Stimulated activated naive CD4-positive, alpha-beta T cell (primary cell): ENCODE measurements at regions not wholly inside any gene's neighbourhood (a gene's known extent, or its start where the extent isn't known, plus 50 kb on each side); places are given as distances from the start of the nearest gene placed in this dataset.

Experiments
- DNase-seq, 6 experiments: peaks; one replicate each; lab custom pipeline; 2025; lab: John Stamatoyannopoulos, UW

DNA sequence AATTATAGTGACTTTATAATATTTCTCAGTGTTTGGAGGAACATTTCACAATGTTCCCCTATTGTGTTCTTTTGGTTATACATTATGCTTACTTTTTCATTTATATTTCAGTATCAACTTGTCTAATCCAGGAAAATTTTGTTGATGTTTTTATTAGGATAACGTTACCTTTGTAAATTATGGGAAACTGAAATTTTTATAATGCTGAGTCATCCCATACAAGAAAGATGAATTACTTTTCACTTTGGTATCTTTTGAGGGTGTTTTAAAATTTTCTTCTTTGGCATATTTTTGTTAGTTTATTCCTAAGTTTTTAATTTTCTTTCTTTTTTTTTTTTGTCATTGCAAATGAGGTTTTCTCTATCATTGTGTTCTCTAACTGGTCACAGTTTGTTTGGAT is 542.7 kb downstream of the SLC16A7 start:
- no peak for DNase-seq

GRCh38 chr12:60144395-60144794 is 548.6 kb downstream of the SLC16A7 start:
- DNase-seq, result no peak

DNA sequence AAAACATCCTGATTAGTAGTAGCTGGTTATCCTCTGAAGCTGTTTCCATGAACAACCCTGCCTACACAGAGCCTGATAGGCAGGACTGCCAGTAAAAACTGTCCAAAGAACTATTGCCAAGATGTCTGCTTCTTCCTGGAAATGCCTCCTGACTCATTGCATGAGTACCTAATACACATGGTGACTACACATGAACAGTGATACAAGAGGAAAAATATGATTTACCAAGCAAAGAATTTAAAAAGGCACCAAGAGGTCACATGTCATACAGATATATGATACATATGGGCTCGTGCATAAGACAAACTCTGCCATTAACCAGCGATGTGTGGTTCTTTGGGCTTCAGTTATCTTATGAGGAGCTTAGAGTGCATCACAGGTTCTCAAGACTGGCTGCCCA is 552.3 kb downstream of the SLC16A7 start:
- DNase-seq, result no peak

GRCh38 chr12:60148831-60149230 is 553.0 kb downstream of the SLC16A7 start:
- DNase-seq, result no peak

- no peak for DNase-seq
These were observed 556.9 kb downstream of the SLC16A7 start for GRCh38 chr12:60152756-60153155.

DNA sequence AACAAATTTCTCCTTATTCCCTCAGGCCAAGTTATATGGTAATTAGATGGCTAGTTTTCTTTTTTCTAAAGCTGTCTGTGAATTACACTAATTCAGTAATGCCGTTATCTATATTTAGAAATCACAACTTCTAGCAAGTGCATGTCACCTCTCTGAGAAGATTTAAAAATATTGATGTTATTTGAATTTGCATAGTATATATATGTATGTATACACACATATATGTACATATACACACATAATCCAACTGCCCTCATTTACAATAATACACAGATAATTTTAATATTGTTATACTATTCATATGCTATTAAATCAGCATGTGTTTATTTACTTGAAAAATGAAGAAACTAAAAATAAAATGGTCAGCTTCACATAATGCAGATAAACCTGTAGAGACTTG is 563.9 kb downstream of the SLC16A7 start:
- DNase-seq, result no peak

DNA sequence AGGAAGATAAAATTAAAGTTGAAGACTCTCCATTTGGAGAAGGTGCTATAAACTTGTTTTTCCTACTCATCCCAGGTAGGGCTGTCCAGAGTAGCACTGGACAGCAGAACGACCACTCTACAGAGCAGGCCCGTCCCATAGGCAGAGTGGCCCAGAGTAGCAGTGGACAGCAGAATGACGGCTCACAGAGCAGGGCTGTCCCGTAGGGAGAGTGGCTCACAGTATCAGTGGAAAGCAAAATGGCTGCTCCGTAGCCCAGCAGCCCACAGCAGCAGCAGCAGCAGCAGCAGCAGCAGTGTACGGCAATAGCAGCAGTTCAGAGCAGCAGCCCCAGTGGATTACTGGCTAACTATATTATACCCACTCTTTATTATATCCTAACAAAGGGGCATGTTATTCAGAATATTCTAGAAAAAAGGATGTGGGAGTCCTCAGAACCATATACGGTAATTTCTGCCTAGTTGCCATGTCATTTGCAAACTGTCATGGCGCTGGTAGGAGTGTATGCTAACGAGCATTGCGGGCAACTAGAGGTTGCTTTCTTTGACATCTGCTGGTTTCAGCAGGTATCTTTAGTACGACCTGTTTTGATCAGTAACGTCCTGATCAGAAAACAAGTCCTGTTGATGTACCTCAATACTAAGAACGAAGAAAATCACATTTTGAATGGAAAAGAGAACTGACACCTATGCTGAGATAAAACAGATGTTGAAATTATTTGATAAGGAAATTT is 567.3 kb downstream of the SLC16A7 start:
- DNase-seq, result no peak

DNA sequence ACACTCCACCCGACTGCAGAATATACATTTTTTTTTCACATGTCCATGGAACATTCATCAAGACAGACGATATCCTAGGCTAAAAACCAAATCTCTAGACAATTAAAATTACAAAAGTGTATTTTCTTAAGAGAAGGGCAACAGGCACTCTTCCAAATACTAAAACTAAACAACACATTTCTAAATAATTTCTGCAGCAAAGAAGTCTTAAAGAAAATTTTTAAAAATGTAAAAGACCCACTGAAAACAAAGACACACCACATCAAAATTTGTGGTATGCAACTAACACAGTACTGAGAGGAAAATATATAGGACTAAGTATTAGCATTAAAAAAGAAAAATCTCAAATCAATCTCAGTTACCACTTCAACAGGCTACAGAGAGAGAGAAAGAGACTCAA is 570.0 kb downstream of the SLC16A7 start:
- DNase-seq, result no peak

DNA sequence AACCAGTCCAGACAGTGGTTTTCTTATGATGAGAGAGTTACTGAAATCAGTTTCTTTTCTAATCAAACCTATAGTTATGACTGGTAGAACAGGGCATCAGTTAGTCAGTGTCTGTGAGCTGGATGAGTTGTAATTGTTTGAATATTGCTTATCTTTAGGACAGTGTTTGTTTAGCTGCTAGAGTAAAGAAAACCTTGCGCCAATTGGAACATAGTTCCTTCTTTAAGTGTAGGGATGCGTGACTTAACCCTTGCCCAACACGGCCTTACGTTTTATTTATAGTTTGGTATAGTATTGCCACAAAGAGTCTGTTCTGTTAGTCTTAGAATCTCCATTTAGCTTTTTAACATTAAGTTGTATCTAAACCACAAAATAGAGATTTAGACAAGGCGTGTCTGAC is 572.6 kb downstream of the SLC16A7 start:
- no peak for DNase-seq

GRCh38 chr12:60169904-60170303 is 574.1 kb downstream of the SLC16A7 start:
- DNase-seq, result no peak

- DNase-seq, result no peak
These were observed 576.7 kb downstream of the SLC16A7 start for GRCh38 chr12:60172266-60173211.

DNA sequence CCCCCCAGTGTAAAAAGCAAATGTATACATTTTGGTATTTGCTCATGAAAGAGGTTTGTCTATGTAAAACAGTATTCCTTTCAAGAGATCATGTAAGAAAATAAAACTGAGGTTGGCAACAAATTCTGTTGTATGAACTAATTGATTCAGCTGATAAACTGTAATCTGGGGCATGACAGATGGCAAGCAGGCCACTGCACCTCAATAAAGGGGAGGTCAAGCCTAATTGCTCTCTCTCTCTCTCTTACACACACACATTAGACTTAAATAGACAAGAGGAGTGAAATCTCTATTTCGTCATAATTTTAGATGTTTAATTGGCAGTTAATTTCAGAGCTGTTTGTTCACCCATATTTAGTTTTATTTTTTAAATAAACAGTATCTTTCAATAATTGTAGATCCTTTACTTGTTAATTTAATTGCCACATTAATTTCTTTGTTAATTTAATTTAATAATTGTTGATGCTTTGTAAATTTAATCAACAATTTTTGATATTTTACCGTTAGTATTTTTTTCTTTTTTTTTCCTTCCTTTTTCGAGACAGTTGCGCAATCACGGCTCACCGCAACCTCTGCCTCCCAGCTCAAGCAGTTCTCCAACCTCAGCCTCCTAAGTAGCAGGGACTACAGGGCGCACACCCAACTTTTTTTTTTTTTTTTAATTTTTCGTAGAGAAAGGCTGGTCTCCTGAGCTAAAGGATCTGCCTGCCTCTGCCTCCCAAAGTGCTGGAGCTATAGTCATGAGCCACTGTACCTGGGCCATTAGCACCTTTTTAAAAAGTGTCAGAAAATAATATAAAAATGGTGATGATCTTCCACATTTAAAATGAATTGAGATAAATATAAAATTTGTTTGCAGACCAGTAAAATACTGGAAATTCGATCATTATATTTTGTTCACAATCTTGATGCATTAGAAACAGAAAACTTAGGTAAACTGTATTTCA is 577.7 kb downstream of the SLC16A7 start:
- no peak for DNase-seq

DNA sequence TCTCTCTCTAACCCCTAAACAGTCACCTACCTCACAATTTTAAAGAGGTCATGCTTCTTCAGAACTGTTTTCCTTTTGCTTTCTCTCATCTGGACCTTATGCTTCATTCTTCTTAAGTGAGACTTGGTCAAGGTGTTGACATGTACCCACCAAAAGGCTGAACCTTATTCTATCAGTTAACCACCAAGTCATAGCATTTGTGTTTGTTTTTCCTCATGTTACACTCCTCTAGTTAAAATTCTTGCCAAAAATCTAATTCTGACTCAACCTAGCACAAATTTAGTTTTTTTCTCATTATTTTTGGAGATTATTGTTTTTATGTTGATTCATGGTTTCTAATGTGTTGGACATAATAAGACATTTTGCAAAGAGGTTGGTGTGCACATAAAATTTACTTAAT is 578.6 kb downstream of the SLC16A7 start:
- no peak for DNase-seq

DNA sequence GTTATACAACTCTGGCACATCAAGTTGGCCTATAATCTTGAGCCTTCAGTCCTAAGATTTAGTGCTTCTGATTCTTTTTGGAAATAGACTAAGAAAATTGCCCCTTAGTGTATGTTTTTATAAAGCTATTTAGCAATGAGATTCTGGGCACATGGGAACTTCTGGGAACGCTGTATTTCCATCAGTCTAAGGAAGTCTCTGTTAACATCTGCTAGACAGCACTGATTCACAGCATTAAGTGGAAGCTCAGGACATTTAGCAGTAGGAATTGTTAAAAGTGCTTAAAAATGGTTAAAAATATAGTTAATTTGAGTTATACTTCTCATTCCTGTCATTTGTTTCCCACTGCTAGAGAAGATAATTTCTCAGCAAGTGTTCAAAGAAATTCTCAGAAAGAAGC is 579.1 kb downstream of the SLC16A7 start:
- no peak for DNase-seq

DNA sequence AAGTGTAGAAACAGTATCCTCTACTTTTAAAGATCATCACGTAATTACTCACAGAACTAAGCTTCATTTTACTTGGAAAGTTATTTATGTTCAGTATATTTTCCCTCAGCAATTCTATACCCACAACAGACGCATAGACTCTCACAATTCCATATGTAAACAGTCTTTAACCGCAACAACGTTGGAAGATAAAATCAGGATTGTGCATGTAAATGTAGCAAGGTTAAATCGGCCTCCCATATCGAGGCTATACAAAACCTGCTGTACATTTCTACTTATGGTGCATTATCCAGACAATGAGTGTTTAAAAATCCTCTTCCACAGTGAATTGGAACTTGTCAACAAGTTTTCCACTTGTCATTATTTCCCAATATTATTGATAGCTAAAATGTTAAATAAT is 581.1 kb downstream of the SLC16A7 start:
- DNase-seq, result no peak

- DNase-seq, result no peak
These were observed 584.5 kb downstream of the SLC16A7 start for GRCh38 chr12:60180298-60180697.

DNA sequence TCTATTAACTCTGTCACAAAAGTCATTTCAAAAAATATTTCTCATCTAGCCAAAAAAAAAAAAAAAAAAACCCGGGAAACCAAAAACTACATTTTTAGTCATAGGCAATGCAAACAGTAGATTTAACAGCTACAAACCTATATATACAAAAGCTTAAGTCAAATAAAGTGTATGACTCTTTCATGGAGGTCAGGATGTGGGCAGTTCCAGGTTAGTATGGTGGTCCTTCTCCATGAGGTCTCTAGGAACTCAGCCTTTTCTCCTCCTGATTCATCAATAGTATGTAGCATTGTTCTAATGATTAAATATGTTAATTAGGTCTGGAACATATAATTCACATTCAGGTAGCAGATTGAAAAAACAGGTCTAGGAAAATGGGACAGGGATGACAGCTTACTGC is 586.5 kb downstream of the SLC16A7 start:
- no peak for DNase-seq

- no peak for DNase-seq
These were observed 588.3 kb downstream of the SLC16A7 start for GRCh38 chr12:60184096-60184495.

GRCh38 chr12:60185060-60185459 is 589.2 kb downstream of the SLC16A7 start:
- no peak for DNase-seq

DNA sequence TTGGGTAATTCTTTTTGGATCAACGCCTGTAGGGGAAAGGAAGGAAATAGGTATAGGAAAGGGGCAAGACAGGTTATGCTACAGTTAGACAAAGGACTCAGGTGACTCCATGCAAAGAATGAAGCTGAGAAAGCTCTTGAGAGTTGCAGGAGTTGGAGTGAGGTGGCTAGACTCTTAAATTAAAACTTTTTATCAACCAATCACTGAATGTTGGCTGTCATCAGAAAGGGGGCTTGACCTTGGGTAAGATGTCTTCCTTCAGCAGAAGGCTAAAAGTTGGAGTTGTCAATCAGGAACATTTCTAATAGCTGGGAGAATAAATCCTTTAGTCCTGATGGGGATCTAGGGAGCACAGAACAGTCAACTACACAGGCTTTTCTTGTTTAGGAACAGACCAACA is 595.4 kb downstream of the SLC16A7 start:
- DNase-seq, result no peak

- DNase-seq, result no peak
These were observed 596.0 kb downstream of the SLC16A7 start for GRCh38 chr12:60191676-60192359.

GRCh38 chr12:60194678-60195077 is 598.8 kb downstream of the SLC16A7 start:
- no peak for DNase-seq
